HG02571 (cell line): ENCODE measurements at regions not wholly inside any gene's neighbourhood (a gene's known extent, or its start where the extent isn't known, plus 50 kb on each side); places are given as distances from the start of the nearest gene placed in this dataset.
"Not testable (repeated sequence)": the region's sequence is repeated elsewhere in the genome, so short reads cannot be mapped to it uniquely, and the experiment has no call there.

Experiments
- ATAC-seq: cut with Tn5 transposase; IDR thresholded peaks from one replicate; pipeline ENCODE4 v1.9.1; 2021; ENCODE audit warnings: mild to moderate bottlenecking, moderate library complexity; ENCODE audit not compliant: unreplicated experiment

GRCh38 chr2:128670066-128670465 lies 351.4 kb upstream of the HS6ST1 start:
- no peak for ATAC-seq

DNA sequence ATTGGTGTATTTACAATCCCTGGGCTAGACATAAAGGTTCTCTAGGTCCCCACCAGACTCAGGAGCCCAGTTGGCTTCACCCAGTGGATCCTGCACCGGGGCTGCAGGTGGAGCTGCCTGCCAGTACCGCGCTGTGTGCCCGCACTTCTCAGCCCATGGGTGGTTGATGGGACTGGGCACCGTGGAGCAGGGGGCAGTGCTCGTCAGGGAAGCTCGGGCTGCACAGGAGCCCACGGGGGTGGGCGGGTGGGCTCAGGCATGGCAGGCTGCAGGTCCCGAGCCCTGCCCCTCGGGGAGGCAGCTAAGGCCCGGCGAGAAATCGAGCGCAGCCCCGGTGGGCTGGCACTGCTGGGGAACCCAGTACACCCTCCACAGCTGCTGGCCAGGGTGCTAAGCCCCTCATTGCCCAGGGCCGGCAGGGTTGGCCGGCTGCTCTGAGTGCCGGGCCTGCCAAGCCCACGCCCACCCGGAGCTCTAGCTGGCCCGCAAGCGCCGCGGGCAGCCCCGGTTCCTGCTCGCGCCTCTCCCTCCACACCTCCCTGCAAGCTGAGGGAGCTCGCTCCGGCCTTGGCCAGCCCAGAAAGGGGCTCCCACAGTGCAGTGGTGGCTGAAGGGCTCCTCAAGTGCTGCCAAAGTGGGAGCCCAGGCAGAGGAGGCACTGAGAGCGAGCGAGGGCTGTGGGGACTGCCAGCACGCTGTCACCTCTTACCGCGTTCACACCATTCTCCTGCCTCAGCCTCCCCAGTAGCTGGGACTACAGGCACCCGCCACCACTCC lies 353.5 kb upstream of the HS6ST1 start:
- ATAC-seq: not testable (repeated sequence)

- not testable (repeated sequence) for ATAC-seq
These were observed 361.0 kb upstream of the HS6ST1 start for GRCh38 chr2:128679680-128680079.

- no peak for ATAC-seq
These were observed 362.8 kb upstream of the HS6ST1 start for GRCh38 chr2:128681507-128681906.

DNA sequence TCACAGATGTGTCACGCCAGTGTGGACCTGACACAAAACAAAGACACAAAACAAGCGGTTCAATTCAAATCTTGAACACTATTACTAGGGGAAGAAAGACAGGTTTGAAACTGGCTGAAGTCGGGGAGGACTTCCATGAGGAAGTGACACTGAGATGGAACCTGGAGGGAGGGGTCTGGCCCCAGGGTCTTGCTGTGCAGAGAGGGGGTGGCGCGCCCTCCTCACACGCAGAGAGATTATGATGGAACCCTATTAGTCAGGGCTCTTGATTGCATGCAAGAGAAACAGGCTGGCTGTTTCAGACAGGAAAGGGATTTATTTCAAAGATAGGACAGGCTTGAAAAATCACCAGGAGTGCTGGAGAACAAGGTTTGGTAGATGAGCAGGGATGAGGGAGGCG lies 363.6 kb upstream of the HS6ST1 start:
- no peak for ATAC-seq

DNA sequence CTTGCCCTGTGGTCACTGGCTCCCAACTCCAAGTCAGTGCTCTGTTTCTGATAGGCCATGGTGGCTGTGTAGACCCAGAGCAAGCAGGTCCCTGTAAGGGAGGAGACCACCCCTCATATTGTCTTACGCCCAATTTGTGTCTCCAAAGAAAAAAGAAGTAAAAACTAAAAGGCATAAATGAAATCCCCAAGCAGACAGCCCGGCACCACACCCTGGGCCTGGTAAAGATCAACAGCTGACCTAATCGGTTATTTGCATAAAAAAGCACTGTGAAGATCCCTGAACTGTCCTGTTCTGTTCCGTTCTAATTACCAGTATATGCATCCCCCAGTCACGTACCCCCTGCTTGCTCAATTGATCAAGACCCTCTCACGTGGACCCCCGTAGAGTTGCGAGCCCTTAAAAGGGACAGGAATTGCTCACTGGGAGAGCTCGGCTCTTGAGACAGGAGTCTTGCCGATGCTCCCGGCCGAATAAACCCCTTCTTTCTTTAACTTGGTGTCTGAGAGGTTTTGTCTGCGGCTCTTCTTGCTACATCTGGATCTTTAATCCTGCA lies 364.1 kb upstream of the HS6ST1 start:
- ATAC-seq: no peak

GRCh38 chr2:128684523-128684922 lies 365.9 kb upstream of the HS6ST1 start:
- no peak for ATAC-seq

- no peak for ATAC-seq
These were observed 367.3 kb upstream of the HS6ST1 start for GRCh38 chr2:128685841-128686496.

DNA sequence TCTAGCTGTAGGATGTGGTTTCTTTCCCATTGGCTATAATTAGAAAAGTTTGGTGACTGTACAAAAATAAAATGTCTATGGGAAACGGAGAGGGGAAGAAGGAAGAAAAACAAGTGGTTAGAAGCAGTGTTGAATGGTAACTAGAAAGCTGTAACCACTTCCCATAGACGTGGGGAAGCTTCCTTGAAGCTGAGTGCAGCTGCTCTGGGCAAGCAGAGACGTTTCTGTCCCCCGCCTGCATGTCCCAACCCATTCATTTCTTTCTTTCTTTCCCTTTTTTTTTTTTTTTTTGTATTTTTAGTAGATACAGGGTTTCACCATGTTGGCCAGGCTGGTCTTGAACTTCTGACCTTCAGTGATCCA lies 367.8 kb upstream of the HS6ST1 start:
- no peak for ATAC-seq

DNA sequence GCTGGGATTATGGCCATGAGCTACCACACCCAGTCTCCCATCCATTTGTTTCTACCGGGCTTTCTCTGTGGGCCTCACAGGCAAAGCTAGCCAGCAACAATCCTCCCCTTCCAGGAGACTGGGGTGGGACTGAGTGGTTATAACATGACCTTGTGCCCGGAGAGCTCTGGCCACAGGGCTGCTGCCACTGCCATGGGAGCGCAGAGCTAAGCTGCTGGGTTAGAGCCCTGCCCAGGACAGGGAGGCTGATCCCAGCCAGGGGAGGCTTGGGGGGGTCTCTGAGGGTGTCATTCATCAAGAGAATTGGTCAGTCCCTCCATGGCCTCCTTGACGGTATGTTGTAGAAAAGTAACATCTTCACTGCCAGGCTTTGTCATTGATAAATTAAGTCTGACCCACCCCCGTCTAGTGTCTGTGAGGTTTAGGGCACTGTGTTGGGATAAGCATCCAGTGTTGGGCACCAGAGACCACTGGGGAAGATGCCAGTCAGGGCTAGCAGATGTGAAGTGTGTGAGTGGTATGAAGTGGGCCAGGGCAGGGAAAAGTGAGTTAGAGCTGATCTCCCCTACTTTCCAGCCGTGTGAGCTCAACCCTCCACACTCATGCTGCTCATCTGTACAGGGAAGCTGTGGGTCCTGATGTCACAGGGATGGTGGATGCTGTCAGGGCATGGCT lies 368.4 kb upstream of the HS6ST1 start:
- ATAC-seq: no peak

DNA sequence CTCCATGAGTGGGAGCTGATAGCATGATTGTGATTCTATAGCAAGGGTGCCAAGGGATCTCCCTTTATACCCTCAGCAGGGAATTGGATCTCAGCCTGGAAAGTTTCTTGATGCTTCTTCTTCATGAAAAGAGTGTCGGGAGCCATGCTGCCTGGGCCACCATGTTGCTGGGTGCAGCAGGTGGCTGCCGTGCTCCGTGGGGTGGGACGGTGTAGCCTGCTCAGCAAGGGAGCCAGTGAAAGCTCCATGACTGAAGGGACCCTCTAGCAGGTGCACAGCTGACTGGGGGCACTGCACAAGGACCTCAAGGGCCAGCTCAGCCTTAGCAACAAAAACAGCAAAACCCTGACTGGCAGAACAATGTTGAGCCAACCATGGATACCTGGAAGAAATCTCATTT lies 368.9 kb upstream of the HS6ST1 start:
- no peak for ATAC-seq

GRCh38 chr2:128689971-128690370 lies 371.3 kb upstream of the HS6ST1 start:
- no peak for ATAC-seq

- no peak for ATAC-seq
These were observed 371.8 kb upstream of the HS6ST1 start for GRCh38 chr2:128690431-128690830.

DNA sequence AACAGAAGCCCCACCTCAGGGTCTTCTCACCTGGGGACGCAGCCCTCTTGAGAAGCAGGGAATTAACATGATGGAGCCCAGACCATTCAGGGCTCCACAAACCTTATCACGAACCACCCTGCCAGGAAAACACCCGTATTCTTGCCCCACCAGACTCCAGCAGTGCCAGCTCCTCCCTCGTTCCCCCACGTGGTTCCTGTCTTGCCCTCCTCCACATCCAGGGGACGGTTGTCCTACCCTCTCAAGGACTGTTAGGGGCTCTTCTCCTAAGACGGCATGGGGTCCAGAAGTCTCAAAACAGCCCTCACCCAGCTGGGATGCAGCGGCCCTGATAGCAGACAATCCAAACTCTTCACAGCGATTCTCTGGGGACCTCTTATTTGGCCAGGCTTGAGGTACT lies 372.2 kb upstream of the HS6ST1 start:
- ATAC-seq: no peak

GRCh38 chr2:128691526-128691925 lies 372.9 kb upstream of the HS6ST1 start:
- ATAC-seq: no peak

GRCh38 chr2:128692895-128693742 lies 374.5 kb upstream of the HS6ST1 start:
- ATAC-seq: no peak

DNA sequence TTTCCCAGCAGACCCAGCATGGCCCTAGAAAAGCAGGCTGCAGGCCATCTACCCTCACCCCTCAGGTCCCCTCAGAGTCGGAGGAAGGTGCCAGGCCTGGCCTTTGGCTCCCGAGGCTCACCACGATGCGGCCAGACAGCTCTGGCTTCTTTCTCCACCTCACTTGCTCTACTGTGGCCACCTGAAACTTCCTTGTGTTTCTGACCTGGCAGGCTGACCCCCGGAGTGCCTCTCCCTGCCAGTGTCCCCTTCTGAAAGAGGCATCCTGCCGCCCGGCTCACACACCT lies 375.0 kb upstream of the HS6ST1 start:
- no peak for ATAC-seq

DNA sequence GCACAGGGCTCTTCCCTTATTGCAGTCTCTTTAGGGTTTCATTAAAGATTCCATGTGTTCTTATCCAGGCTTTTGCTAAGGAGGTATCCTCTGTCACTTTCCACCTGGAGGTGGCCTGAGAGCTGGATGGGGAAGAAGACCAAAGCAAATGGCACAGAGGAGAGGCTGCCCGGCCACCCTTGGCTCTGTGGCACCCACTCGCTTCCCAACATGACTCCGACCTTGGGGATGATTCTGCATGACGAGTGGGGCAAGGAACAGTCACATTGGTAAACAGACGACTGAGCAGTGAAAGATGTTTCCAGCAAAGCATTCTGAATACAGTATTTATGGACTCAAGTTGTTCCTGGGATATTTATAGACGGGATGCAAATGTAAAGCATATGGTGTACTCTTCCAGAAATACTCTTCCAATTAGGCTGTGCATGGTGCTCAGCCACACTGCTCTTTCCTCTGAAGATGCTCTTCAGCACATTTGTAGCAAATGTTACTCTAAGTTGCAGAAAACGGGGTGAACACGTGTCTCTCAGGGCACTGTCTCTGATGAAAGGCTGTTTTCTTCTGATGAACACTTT lies 377.1 kb upstream of the HS6ST1 start:
- no peak for ATAC-seq

DNA sequence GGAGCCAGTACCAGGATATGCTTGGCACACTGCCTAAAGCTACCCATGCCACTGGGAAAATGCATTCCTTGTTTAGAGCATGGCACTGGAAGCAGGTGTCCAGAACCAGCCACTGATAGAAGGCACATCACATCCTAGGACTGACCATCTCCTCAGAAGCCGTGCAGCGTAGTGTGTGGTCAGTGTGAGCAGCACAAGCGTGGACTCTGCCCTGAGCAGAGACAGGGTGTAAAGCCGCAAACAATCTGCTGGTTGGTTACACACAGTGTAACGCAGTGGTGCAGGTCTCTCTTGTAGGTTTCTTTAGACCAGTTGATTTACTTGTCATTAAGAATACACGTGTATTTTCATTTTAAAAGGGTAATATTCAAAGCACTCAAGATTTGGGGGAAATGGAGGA lies 377.8 kb upstream of the HS6ST1 start:
- no peak for ATAC-seq

DNA sequence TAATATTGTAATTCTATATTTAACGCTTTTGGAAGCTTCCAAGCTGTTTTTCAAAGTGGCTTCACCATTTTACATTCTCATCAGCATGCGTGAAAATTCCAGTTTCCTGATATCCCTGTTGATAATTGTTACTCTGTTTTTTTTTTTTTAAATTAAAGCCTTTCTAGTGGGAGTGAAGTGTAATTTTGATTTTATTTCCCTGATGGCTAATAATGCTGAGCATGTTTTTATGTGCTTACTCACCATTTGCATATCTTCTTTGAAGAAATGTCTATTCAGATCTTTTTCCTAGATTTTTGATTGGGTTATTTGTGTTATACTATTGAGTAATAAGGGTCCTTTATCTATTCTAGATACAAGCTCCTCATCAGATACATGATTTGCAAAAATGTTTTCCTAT lies 382.8 kb upstream of the HS6ST1 start:
- no peak for ATAC-seq

DNA sequence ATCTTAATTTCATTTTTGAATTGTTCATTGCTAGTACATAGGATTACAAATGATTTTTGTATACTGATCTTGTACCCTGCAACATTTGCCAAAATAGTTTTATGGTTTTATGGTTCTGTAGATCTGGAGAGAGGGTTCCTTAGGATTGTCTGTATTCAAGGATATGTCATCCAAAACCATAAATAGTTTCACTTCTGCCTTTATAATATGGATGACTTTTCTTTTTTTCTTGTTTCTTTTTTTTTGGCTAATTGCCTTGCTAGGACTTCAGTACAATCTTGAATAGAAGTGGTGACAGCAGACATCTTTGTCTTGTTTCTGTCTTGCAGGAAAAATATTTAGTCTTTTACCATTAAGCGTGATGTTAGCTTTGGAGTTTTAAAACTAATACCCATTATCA lies 383.9 kb upstream of the HS6ST1 start:
- no peak for ATAC-seq
